ENCODE measurements at regions not wholly inside any gene's neighbourhood (a gene's known extent, or its start where the extent isn't known, plus 50 kb on each side); places are given as distances from the start of the nearest gene placed in this dataset.

GRCh38 chr20:2203436-2203835, 92.4 kb upstream of the TGM3 start:
- H3K9me3 ChIP-seq = no peaks in the 10 kb centered on the region
- H3K36me3 ChIP-seq = no peaks in the 10 kb centered on the region
- no peak for TF ChIP-seq CTCF (IDR thresholded peaks at IDR 0.05)
- H3K27ac ChIP-seq = no peak overlapping the region
- no peak for DNase-seq
- intact Hi-C loops (cut with DNase I; ENCODE audit: low total_unique reads) = no loop called here
- no peak overlapping the region for H3K4me3 ChIP-seq
- peaks cover 0 to 13% (median 7%) of the 10 kb centered on the region in 4 donors for H3K4me1 ChIP-seq
- peaks cover 0 to 21% of the 10 kb centered on the region in 2 donors for H3K27me3 ChIP-seq

GRCh38 chr20:2204021-2204420, 91.8 kb upstream of the TGM3 start:
- intact Hi-C loops (cut with DNase I; ENCODE audit: low total_unique reads) = no loop called here
- H3K9me3 ChIP-seq = no peaks in the 10 kb centered on the region
- H3K27ac ChIP-seq = no peak overlapping the region
- H3K4me3 ChIP-seq = no peak overlapping the region
- peaks cover 0 to 25% of the 10 kb centered on the region in 2 donors for H3K27me3 ChIP-seq
- DNase-seq = no peak
- H3K36me3 ChIP-seq = no peaks in the 10 kb centered on the region
- H3K4me1 ChIP-seq = peaks cover 0 to 13% (median 7%) of the 10 kb centered on the region in 4 donors
- no peak for TF ChIP-seq CTCF (IDR thresholded peaks at IDR 0.05)

- peak overlapping the region; percentile 42 to 52 for H3K4me3 ChIP-seq
- intact Hi-C loops (cut with DNase I; ENCODE audit: low total_unique reads) = no loop called here
- H3K27me3 ChIP-seq = peaks cover 0 to 41% of the 10 kb centered on the region in 2 donors
- no peaks in the 10 kb centered on the region for H3K36me3 ChIP-seq
- peak; percentile 51 to 74 for DNase-seq
- H3K4me1 ChIP-seq = peaks cover 0 to 13% (median 7%) of the 10 kb centered on the region in 4 donors
- H3K27ac ChIP-seq = no peak overlapping the region
- H3K9me3 ChIP-seq = no peaks in the 10 kb centered on the region
- TF ChIP-seq CTCF (IDR thresholded peaks at IDR 0.05) = peak; percentile 44 to 55
Measured at GRCh38 chr20:2206957-2207769, 88.6 kb upstream of the TGM3 start.

GRCh38 chr20:2207770-2208097, 88.1 kb upstream of the TGM3 start:
- Histone ChIP-seq H3K36me3 (no peaks in the 10 kb centered on the region), H3K9me3 (no peaks in the 10 kb centered on the region), H3K27me3 (peaks cover 0 to 41% of the 10 kb centered on the region in 2 donors), H3K4me3 (peak overlapping the region; percentile 42 to 52), H3K4me1 (peaks cover 0 to 13% (median 7%) of the 10 kb centered on the region in 4 donors), H3K27ac (no peak overlapping the region)
- no peak for DNase-seq
- intact Hi-C loops (cut with DNase I; ENCODE audit: low total_unique reads) = no loop called here
- TF ChIP-seq CTCF (IDR thresholded peaks at IDR 0.05) = no peak

- Histone ChIP-seq H3K4me3 (no peak overlapping the region), H3K4me1 (peaks cover 0 to 13% (median 7%) of the 10 kb centered on the region in 4 donors), H3K27me3 (peaks cover 0 to 45% of the 10 kb centered on the region in 2 donors), H3K36me3 (no peaks in the 10 kb centered on the region), H3K27ac (no peak overlapping the region), H3K9me3 (no peaks in the 10 kb centered on the region)
- no peak for TF ChIP-seq CTCF (IDR thresholded peaks at IDR 0.05)
- no peak for DNase-seq
- intact Hi-C loops (cut with DNase I; ENCODE audit: low total_unique reads) = no loop called here
Measured at GRCh38 chr20:2208897-2209296, 86.9 kb upstream of the TGM3 start.

All from tibial artery (tissue), 4 donors.